Activated CD4-positive, alpha-beta T cell treated with anti-CD3 and anti-CD28 coated beads for 48 hours (primary cell): ENCODE measurements at regions not wholly inside any gene's neighbourhood (a gene's known extent, or its start where the extent isn't known, plus 50 kb on each side); places are given as distances from the start of the nearest gene placed in this dataset.

Source experiments
- DNase-seq: peaks from one replicate; pipeline ENCODE4 v3.0.0-alpha.2; 2020

DNA sequence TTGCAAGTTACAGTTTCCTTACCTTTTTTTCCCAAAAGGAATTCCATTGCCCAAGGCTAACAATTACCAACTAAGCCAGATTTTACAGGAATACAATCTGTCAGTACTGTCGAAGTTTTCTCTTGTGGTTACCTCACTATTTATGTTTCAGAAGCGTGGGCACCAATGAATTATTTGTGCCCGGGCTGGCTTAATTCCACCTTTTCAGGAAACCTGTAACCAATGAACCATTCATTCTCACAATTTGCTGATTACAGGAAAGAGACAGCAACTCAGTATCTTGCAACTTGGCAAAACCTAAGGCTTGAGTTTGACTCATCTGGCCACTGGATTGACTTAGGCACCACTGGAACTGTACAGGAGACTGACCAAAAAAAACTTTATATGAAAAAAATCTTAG is 485.6 kb downstream of the INHBA start:
- DNase-seq = no peak

DNA sequence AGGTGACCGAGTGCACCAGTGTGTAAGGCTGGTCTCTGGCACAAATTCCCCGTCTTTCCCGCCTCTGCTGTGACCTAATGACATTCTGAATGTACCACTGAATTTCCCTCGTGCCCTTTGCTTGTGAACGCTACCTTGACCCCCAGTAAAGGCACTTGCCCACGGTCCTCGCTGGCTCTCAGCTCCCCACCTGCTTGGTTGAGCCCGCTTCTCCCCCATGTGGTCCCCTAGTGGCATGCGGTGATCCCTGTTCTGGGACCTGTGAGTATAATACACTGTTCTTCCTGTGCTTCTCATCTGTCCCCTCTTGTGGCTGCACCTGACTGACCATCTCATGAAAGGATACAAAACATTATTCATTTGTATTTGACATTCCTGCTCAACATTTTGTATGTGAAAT is 495.7 kb downstream of the INHBA start:
- DNase-seq = no peak

GRCh38 chr7:41206267-41206666 is 496.6 kb downstream of the INHBA start:
- no peak for DNase-seq

- no peak for DNase-seq
These were observed 497.3 kb downstream of the INHBA start for GRCh38 chr7:41205600-41205999.

DNA sequence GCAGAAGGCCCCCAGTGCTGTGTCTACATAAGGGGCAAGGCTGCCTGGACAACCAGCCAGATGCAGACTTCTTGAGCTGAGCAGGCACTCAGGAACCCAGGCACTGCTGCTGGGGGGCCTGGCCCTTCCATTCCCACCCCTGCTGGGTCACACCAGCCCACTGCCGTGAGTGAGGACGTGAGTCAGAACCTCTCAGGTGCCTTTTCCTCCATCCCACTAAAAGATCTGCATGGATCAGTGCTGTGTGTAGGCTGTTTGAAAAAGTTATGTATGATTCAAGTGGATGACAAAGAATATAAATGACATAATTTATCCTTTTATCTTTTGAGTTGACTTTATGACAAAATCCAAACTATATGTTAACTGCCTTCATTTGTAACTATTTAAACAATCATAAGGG is 499.3 kb downstream of the INHBA start:
- no peak for DNase-seq

- no peak for DNase-seq
These were observed 501.9 kb downstream of the INHBA start for GRCh38 chr7:41201021-41201420.

DNA sequence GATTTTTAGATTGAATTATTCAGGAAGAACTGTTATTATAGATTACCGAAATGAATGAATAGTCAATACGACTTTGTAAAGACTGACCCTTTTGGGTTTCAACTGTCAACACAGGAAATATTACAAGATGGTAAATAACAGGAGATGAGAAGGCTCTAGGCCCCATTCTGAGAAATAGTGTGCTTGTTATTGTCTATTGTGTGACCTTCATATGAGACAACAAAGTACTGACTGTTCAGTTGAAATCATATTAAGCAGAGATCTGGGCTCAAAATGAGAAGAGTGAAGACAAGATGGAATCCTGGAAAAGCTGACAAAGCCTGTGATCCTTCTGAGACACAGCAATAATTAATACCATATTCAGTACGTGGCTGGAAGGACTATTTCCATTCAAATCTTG is 503.8 kb downstream of the INHBA start:
- DNase-seq = no peak

DNA sequence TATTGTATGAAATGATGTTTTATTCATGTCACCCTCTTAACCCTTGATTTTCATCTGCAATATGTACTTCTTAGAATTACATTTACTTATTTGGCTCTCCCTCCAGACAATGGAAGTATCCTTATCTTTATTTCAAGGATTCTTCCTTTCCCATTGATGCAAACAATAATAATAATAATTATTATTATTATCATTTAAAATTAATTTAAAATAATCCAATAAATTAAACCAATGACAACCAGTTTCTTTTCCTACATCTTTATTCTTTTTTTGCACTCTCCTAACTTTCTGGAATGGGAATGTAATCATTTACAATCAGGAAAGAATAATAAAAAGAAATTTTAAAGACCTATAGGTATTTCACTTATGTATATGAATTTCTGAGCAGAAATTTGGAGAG is 504.4 kb downstream of the INHBA start:
- no peak for DNase-seq

DNA sequence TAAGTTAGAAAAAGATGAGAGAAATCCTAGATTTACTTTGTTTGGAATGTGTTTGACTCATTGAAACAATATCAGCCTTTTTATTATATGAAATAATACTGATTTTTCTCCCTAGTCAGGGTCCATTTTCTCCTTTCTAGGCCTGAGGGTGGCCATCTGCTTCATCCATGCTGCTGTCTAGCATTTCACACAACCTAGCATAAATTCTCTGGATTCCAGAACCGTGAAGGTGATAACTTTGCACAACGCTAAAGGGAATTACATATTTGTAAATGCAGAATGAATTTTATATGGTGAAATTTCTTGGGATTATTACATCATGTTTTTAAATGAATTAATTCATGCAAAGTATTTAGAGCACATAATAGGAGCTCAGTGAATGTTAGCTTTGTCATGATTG is 505.1 kb downstream of the INHBA start:
- DNase-seq = no peak

GRCh38 chr7:41193738-41194282 is 509.1 kb downstream of the INHBA start:
- DNase-seq = no peak

GRCh38 chr7:41190581-41190980 is 512.3 kb downstream of the INHBA start:
- no peak for DNase-seq

DNA sequence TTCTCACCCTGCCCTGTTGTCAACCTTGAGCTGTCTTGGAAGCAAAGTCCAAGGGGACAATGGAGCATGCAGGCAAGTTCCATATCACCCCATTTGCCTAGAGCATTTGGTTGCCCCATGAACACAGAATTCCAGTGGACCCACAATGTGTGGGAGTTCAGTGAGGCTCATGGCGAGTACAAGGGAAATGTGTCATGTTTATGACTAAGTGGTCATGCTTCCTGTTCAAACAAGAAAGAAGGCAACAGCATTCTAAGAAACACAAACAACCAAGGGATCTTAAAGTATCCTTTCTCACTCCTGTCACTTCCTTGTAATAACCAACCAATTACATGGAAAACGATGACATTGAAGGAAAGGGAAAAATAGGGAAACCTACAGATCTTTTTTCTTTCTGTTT is 513.0 kb downstream of the INHBA start:
- no peak for DNase-seq

- DNase-seq = no peak
These were observed 514.4 kb downstream of the INHBA start for GRCh38 chr7:41188163-41189130.

DNA sequence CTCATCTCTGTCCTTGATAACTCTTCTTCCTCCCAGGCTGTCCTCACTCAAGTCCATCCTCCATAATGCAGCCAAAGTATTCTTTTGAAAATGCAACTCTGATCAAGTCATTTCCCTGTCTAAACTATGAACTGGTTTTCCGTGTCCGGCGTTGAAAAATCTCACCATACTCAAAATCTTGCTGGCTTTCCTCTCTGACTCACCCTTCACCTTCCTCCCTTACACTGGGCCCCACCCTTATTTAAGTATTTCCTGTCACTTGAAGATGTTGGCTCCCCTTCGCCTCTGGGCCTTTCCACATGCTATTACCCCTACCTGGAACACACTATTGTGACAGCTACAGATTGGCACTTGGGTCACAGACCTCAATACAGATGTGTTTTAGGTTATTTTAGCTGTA is 515.6 kb downstream of the INHBA start:
- DNase-seq = no peak

DNA sequence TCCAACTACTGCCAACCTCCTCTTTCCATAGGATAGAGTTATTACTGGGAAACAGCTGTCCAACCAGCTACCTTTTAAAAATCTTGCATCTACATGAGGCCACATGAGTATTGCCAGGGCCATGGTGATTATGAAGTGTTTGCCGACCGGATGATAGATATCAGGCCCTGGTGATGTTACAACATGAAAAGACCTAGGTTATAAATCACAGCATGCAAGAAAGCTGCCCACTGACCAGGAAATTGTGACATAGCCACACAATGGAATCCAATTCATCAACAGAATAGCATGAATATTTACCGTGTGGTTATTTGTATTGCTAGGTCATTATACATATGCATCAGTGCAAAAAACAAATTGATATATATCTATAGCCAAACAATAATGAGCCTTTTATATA is 517.0 kb downstream of the INHBA start:
- no peak for DNase-seq

- no peak for DNase-seq
These were observed 519.1 kb downstream of the INHBA start for GRCh38 chr7:41183741-41184140.

- no peak for DNase-seq
These were observed 520.1 kb downstream of the INHBA start for GRCh38 chr7:41182782-41183181.

DNA sequence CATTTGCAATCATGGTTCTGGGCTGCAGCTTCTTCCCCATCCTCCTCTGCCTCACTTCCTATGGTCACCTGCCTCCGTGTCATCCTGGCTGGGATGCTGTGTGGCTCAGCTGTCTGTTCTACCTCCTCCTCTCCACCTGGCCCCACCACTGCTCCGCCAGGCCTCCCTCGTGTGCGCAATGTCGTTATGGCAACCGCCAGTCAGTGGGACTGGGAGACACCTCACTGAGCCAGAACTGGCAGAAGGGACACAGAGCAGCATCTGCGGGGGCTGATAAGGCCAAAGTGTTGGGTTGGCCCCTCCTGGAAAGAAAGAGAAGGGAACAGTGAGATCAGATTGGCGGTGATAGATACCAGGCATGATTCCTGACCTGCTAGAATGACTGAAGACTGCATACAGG is 527.5 kb downstream of the INHBA start:
- no peak for DNase-seq

DNA sequence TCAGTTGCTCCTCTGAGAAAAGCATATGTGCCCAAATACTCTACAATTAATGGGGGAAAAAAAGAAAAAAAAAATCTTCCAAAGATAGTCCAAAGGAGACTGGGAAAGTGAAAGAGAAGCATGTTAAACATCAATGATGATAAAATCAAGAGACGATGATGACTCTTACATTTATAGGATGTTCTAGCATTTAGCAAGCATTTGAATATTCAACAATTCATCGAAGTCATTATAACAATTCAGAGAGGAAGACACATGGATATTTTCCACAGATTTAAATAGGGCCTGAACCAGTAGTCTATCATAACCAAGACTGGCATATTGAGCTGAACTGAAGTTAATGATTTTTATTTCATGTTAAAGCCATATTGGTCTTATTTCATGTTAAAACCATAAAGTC is 528.4 kb downstream of the INHBA start:
- DNase-seq = no peak

GRCh38 chr7:41170466-41170865 is 532.4 kb downstream of the INHBA start:
- no peak for DNase-seq

GRCh38 chr7:41169317-41169716 is 533.6 kb downstream of the INHBA start:
- no peak for DNase-seq

- no peak for DNase-seq
These were observed 535.1 kb downstream of the INHBA start for GRCh38 chr7:41167836-41168235.

DNA sequence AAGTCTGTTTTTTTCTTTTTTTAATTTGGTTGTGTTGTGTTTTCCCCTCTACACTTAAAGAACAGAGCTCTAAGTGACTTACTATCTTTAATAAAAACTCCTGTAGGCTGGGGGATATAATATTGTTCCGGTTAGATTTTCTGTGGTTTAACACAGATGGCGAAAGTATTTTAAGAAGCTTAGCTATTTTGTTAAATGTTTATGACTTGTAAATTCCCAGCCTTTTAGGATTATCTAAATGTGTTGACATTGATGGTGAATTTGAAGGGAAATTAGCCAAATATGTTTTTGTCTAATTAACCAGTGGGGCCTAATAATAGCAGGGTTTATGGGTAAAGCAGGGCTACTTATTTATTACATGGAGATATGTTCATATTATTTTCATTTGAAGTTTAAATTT is 538.5 kb downstream of the INHBA start:
- DNase-seq = no peak

- no peak for DNase-seq
These were observed 538.9 kb downstream of the INHBA start for GRCh38 chr7:41163991-41164390.

- DNase-seq = no peak
These were observed 540.3 kb downstream of the INHBA start for GRCh38 chr7:41162612-41163011.
